T-helper 9 cell (primary cell): ENCODE measurements at regions not wholly inside any gene's neighbourhood (a gene's known extent, or its start where the extent isn't known, plus 50 kb on each side); places are given as distances from the start of the nearest gene placed in this dataset.

Experiments used
- DNase-seq: peaks from one replicate; pipeline ENCODE4 v3.0.0-alpha.2; 2020

GRCh38 chr12:60255044-60255443 is 659.2 kb downstream of the SLC16A7 start:
- DNase-seq = no peak

GRCh38 chr12:60257063-60257462 is 661.2 kb downstream of the SLC16A7 start:
- DNase-seq = no peak

GRCh38 chr12:60259225-60259624 is 663.4 kb downstream of the SLC16A7 start:
- no peak for DNase-seq

GRCh38 chr12:60262378-60262777 is 666.5 kb downstream of the SLC16A7 start:
- DNase-seq = no peak

DNA sequence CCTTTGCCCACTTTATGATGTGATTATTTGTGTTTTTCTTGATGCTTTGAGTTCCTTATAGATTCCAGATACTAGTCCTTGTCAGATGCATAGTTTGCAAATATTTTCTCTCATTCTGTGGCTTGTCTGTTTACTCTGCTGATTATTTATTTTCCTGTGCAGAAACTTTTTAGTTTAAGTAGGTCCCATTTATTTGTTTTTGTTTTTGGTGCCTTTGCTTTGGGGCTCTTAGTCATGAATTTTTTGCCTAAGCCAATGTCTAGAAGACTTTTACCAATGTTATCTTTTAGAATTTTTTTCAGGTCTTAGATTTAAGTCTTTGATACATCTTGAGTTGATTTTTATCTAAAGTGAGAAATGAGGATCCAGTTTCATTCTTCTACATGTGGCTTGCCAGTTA is 667.3 kb downstream of the SLC16A7 start:
- DNase-seq = no peak

GRCh38 chr12:60263836-60264493 is 668.1 kb downstream of the SLC16A7 start:
- DNase-seq = no peak

DNA sequence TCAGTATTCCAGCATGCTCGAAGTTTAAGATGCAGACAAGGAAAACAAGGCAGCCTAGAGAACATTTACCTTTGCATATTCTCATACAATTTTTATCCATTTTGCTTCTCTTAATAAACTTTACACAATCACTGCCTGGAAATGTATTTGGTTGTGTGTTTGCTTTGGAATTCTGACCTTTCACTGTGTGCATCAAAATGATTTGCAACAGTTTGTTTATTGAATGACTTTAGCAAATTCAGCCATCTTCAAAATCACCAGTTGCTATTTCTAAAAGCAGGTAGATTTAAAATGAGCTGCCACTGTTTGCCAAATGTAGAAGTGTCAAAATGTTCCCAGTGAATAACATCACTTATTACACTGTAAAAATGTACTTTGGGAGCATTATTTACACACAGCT is 669.9 kb downstream of the SLC16A7 start:
- no peak for DNase-seq

- DNase-seq = no peak
These were observed 670.6 kb downstream of the SLC16A7 start for GRCh38 chr12:60266381-60266852.

- DNase-seq = no peak
These were observed 673.9 kb downstream of the SLC16A7 start for GRCh38 chr12:60269611-60270269.

- no peak for DNase-seq
These were observed 676.0 kb downstream of the SLC16A7 start for GRCh38 chr12:60271816-60272215.

- DNase-seq = no peak
These were observed 682.4 kb downstream of the SLC16A7 start for GRCh38 chr12:60278209-60278608.

DNA sequence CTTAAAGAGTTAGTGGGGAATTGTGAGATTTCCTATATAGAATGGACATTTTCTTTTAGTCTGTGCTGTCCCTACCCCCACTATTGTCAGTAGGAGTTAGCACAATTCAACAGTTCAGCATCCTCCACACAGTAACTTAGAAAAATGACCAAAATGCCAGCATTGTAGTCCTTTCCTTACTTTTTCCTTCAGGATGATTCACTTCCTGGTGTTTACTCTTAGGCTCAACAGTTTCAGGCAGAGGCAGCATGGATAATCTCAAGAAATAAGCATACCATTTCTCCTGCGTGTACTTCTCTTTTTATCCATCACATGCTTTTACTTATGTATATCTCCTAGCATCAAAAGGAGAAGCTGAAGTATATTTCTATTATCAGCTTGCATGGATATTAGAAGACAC is 683.4 kb downstream of the SLC16A7 start:
- no peak for DNase-seq

DNA sequence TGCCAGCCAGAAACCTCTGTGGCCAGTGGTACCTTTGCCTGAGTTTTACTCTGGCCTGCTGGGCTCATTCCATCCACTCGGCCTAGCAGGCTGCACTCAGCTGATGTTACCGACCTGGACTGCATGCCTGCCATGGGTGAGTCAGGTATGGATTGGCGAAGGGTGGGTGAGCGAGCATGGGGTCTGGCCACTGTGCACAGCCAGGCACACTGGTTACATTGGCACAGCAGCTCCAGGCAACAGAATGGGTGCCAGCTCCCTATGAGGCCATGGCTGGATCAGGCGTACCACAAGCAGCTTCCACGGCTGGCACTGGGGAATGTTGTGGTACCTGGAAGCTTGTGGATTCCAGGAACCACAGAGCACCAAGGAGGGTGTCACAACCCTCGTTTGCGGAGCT is 685.7 kb downstream of the SLC16A7 start:
- DNase-seq = no peak

DNA sequence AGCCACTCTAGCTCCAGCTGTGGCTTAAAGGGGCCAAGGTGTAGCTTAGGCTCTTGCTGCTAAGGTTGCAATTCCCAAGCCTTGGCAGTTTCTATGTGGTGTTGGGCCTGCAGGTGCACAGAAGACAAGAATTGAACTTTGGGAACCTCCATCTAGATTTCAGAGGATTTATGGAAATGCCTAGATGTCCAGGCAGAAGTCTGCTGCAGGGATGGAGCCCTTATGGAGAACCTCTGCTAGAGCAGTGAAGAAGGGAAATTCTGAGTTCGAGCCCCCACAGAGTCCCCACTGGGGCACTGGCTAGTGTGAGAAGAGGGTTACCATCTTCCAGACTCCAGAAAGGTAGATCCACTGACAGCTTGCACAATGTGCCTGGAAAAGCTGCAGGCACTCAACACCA is 694.7 kb downstream of the SLC16A7 start:
- no peak for DNase-seq

GRCh38 chr12:60308366-60308991 is 712.6 kb downstream of the SLC16A7 start:
- DNase-seq = no peak

GRCh38 chr12:60311940-60312339 is 716.1 kb downstream of the SLC16A7 start:
- DNase-seq = no peak

DNA sequence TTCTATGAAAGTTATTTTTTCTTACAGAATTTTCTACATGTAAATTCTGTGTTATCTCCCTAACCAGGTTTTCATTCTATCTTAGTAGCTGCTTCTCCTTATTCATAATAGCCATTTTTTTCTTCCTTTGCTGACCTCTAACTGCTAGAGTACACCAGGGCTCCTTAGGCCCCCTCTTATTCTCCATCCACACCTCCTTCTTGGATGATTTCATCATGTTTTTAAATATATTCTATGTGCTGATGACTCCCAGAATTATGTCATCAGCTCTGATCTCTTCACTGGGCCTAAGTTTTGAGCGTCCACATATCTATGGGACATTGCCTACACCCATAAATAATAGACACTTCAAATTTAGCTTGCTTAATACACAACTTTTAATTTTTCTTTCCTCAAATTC is 721.5 kb downstream of the SLC16A7 start:
- no peak for DNase-seq

DNA sequence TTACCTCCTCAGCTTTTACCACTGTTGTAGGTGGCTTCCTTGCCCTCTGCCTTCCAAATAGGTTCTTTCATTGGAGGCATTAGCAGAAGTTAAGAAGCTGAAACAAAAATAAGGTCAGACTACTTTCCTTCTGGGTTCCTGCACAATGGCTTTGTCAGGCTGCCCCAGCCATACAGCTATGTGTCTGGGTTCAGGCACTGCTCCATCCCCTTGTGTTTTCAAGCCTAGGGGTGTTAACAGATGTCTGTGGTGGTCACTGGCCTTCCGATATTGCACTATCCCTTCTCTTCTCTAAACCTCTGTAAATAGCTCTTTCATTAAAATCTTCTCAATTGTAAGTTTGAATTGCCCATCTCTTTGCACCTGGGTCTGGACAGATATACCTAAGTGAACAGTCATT is 728.9 kb downstream of the SLC16A7 start:
- DNase-seq = no peak

DNA sequence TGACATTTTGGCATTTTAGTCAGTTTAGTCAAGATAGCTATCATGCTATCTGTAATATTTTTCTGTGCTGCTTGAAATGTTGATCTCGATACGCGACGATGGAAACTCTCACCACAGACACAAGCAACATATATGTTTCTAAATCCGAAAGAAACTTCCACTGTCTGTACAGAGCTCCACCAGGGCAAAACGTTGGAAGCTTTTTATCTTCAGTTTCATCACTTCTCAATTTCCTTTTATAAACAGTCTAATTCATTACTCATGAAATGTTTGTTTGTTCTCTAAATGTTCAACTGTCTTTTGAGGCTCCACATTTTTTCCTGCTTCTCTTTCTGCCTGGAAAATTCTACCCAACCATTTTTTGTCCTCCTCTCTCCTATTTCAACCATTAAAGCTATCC is 737.6 kb downstream of the SLC16A7 start:
- DNase-seq = no peak

DNA sequence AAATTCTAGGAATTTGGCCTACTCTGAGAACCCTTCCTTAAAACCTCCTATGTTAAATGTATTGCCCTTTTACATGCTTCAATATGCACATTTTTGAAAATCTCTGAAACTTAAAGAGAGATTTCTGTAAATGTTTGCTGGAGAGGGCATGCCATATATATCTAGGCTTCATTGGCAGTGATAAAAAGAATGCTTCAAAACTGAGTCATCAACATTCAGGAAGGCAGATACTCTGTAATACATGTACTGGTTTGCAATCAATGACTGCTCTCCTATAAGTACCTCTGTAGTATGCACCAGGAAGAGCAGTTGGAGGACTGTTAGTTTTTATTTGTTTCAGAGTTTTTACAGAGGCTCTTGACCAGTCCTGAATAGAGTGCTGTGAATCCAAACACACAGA is 739.9 kb downstream of the SLC16A7 start:
- DNase-seq = no peak

DNA sequence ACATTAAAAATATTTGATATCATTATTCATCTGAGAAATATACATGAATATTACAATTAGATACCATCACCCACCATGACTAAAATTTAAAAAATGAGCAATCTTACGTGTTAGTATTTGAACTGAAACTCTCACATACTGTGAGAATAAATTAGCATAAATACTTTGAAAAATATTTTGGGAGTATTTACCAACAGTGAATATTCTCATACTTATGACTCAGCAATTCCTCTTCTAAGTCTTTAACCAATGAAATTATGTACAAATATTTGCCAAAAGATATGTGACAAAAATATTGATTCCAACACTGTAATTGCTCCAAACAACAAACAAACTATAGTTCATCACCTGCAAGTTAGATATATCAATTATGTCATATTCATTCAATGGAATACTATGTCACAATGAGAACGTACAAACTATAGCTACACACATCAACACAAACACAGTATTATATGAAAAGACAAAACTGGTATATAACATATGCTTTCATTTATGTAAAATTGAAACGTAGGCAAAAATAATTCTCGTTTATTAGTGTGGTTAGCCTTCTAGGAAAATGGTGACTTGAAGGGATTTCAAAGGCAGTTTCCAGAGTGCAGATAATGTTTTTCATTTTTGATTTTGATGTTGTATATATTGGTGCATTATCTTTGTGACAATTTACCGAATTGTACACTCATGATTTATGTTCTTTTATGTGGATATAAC is 742.2 kb downstream of the SLC16A7 start:
- DNase-seq = no peak

GRCh38 chr12:60345442-60345841 is 749.6 kb downstream of the SLC16A7 start:
- DNase-seq = no peak

- DNase-seq = no peak
These were observed 753.6 kb downstream of the SLC16A7 start for GRCh38 chr12:60349232-60349978.
